IPS DF 6.9 (cell line): ENCODE measurements at regions not wholly inside any gene's neighbourhood (a gene's known extent, or its start where the extent isn't known, plus 50 kb on each side); places are given as distances from the start of the nearest gene placed in this dataset.

Experiments used
- DNase-seq: peaks from one replicate; pipeline ENCODE4 v3.0.0-alpha.2; 2013; ENCODE audit warnings: low read depth, low spot score
- H3K27ac ChIP-seq: one replicate; pipeline ENCODE4 v1.5.1; 2013; ENCODE audit warnings: low read length, control low read depth
- H3K27me3 ChIP-seq: 2 replicates; pipeline ENCODE4 v1.6.1; 2013; ENCODE audit warnings: mild to moderate bottlenecking, low read length; ENCODE audit not compliant: control insufficient read depth, insufficient read depth
- H3K36me3 ChIP-seq: 2 replicates; pipeline ENCODE4 v1.6.1; 2013; ENCODE audit warnings: low read length; ENCODE audit not compliant: control insufficient read depth, insufficient read depth
- H3K4me1 ChIP-seq: 2 replicates; pipeline ENCODE4 v1.6.1; 2013; ENCODE audit warnings: low read length; ENCODE audit not compliant: control insufficient read depth, insufficient read depth
- H3K4me3 ChIP-seq: 2 replicates; pipeline ENCODE4 v1.5.1; 2013; ENCODE audit warnings: mild to moderate bottlenecking, low read length
- H3K9me3 ChIP-seq: 2 replicates; pipeline ENCODE4 v1.6.1; 2013; ENCODE audit warnings: low read length, inconsistent platforms; ENCODE audit not compliant: control insufficient read depth, insufficient read depth
- WGBS: extraction: QIAGEN DNeasy Blood & Tissue Kit; methylation state at CpG from one replicate; pipeline ENCODE4 v1.1.7; 2013; ENCODE audit warnings: mixed read lengths, missing lambda C conversion rate; ENCODE audit not compliant: insufficient read length, insufficient coverage; 5-methylcytosine and 5-hydroxymethylcytosine counted together

DNA sequence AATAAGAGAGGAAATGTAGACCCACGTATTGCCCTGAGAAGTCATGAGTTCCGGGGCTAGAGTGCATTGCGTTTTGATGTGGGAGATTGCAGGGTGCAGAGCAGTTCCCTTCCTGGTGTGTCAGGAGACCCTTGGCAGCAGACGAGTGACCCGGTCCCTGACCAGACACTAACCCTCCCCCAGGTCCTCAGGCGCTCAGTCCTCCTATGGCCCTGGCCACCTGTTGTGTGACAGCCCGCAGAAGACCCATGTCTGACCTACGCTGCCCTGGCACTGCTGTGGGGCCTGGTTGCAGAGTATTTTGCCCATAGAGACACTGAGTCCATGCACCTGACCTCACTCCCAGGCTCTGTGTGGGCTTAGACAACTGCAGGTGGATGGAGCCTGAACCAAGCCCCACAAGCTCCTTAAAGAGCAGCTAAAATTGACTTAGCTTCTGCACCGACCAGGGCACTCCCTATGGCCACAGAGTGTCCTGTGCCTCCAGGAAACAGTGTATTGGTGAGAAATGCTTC is 833.8 kb downstream of the TBC1D22A start:
- no peak for DNase-seq
- no CpG with 5 or more reads among the region's 9 CpGs for WGBS
- H3K27me3 ChIP-seq, result no peaks in the 10 kb centered on the region
- H3K27ac ChIP-seq, result no peak overlapping the region
- no peaks in the 10 kb centered on the region for H3K4me1 ChIP-seq
- no peaks in the 10 kb centered on the region for H3K36me3 ChIP-seq
- no peak overlapping the region for H3K4me3 ChIP-seq
- peaks cover 35% of the 10 kb centered on the region for H3K9me3 ChIP-seq

DNA sequence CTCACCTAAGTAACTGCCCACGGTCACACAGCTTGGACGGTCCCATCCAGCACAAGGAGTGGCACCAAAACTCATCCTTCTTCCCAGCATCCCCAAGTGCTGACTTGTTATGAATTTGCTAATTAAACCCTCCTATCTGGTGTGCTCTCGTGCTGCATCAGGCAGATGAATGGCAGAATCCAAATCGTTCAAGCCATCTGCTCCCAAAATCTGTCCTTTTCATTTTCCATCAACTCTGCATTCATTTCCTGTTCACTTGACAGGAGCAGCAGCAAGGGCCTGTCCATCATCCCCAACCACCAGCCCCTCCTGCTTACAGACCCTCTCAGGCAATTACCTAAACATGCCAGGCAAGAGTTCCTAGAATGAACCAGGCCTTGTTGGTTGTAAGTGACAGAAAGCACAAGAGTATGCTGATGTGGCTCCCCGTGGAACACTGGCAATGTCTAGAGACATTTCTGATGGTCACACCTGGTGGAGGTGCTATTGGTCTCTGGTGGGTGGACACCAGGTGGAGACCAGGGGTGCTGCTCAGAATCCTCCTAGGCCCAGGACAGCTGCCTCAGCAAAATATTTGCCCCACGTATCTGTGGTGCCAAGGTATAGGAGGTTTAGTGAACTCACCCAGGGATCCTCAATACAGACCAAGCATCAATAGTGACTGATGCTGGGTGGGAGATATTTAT is 832.5 kb downstream of the TBC1D22A start:
- Histone ChIP-seq H3K27ac (no peak overlapping the region), H3K4me1 (no peaks in the 10 kb centered on the region), H3K36me3 (no peaks in the 10 kb centered on the region), H3K4me3 (no peak overlapping the region), H3K27me3 (no peaks in the 10 kb centered on the region), H3K9me3 (peaks cover 34% of the 10 kb centered on the region)
- WGBS, result no CpG with 5 or more reads among the region's 6 CpGs
- no peak for DNase-seq

DNA sequence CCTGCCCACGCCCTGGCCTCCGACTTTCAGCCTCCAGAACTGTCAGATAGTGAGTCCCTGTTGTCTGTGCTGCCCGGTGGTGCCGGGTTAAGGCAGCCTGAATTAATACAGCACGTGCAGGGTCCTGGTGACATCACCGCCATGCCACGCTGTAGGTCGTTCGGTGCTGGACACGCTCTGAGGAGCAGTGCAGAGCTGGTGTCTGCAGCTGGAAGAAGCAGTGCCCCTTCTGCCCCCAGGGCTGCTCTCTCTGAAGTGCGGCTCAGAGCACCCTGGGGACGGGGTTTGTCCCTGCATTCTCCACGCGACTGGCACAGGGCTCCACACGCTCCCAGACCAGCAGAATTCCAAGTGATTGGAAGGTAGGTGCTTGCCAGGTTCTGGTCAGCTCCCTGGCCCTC is 831.5 kb downstream of the TBC1D22A start:
- Histone ChIP-seq H3K27ac (no peak overlapping the region), H3K27me3 (no peaks in the 10 kb centered on the region), H3K9me3 (peaks cover 37% of the 10 kb centered on the region), H3K36me3 (no peaks in the 10 kb centered on the region), H3K4me3 (no peak overlapping the region), H3K4me1 (no peaks in the 10 kb centered on the region)
- no CpG with 5 or more reads among the region's 15 CpGs for WGBS
- no peak for DNase-seq

DNA sequence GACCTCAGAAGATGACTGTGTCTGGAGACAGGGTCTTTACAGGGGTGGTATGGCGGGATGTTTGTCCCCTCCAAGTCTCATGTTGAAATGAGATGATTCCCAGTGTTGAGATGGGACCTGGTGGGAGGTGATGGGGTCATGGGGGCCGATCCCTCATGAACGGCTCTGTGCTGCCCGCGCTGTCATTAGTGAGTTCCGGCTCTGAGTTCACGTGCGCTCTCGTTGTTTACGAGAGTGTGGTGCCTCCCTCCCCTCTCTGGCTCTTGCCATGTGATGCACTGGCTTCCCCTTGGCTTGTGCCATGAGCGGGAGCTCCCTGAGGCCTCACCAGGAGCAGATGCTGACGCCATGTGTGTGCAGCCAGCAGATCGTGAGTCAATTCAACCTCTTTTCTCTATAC is 830.8 kb downstream of the TBC1D22A start:
- no CpG with 5 or more reads among the region's 13 CpGs for WGBS
- H3K27me3 ChIP-seq, result no peaks in the 10 kb centered on the region
- H3K4me3 ChIP-seq, result no peak overlapping the region
- no peaks in the 10 kb centered on the region for H3K4me1 ChIP-seq
- H3K27ac ChIP-seq, result no peak overlapping the region
- DNase-seq, result no peak
- no peaks in the 10 kb centered on the region for H3K36me3 ChIP-seq
- H3K9me3 ChIP-seq, result peaks cover 40% of the 10 kb centered on the region

DNA sequence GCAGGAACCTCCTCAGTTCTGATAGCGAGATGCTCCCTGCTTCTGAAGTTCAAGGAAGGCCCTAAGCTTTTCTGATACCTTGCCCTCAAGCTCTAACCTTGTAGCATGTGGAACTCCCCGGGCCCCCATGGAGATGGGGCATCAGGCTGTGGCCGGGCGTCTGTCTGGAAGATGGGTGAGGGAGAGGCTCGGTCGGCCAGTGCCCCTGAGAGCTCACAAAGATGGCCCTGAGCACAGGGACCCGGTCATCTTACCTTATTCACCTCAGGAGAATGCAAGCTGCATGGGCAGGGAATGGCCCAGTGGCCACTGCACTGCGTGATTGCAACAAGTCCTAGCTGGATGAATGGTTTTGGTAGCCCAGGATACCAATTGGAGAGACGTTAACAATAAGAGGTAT is 830.3 kb downstream of the TBC1D22A start:
- no peaks in the 10 kb centered on the region for H3K4me1 ChIP-seq
- no peaks in the 10 kb centered on the region for H3K36me3 ChIP-seq
- no peak overlapping the region for H3K27ac ChIP-seq
- H3K9me3 ChIP-seq, result peaks cover 42% of the 10 kb centered on the region
- DNase-seq, result no peak
- WGBS, result no CpG with 5 or more reads among the region's 9 CpGs
- H3K4me3 ChIP-seq, result no peak overlapping the region
- H3K27me3 ChIP-seq, result no peaks in the 10 kb centered on the region

DNA sequence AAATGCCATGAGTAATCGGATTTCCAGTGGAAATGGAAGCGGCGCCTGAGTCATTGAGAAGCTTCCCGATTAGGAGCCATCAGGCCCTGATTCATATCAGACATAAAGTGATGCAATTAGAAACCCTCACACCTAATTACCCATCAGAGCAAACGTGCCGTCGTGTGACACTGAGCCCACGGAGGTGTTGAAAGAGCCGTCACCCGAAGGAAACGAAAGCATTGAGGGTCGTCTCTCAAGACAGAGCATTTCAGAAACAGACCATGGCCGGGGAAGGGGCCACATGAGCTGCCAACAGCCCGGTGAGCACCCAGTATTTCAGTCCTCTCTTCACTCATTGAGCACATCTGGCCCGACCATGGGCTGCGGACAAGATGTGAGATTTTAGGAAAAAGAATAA is 829.3 kb downstream of the TBC1D22A start:
- Histone ChIP-seq H3K27ac (no peak overlapping the region), H3K27me3 (no peaks in the 10 kb centered on the region), H3K9me3 (peaks cover 46% of the 10 kb centered on the region), H3K4me1 (no peaks in the 10 kb centered on the region), H3K36me3 (no peaks in the 10 kb centered on the region), H3K4me3 (no peak overlapping the region)
- DNase-seq, result no peak
- no CpG with 5 or more reads among the region's 16 CpGs for WGBS

DNA sequence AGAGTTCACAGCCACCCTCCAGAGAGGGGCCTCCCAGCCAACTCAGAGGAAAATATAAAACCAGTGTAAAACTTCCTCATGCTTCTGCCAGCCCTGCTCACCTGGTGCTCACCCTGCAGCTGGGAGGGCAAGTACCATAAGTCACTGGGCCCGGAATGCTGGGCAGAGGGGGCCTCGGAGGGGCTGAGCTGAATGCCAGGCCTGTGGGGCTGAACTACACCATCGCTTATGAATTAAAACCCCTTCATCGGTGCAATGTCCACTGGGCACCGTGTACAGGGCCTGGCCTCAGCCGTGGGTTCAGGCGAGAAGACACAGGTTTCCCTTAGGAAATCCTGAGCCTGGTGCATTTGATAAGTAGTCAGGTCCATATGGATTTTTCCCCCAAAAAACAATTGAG is 828.6 kb downstream of the TBC1D22A start:
- Histone ChIP-seq H3K4me3 (no peak overlapping the region), H3K4me1 (no peaks in the 10 kb centered on the region), H3K36me3 (no peaks in the 10 kb centered on the region), H3K27ac (no peak overlapping the region), H3K27me3 (no peaks in the 10 kb centered on the region), H3K9me3 (peaks cover 44% of the 10 kb centered on the region)
- no peak for DNase-seq
- WGBS, result no CpG with 5 or more reads among the region's 7 CpGs

DNA sequence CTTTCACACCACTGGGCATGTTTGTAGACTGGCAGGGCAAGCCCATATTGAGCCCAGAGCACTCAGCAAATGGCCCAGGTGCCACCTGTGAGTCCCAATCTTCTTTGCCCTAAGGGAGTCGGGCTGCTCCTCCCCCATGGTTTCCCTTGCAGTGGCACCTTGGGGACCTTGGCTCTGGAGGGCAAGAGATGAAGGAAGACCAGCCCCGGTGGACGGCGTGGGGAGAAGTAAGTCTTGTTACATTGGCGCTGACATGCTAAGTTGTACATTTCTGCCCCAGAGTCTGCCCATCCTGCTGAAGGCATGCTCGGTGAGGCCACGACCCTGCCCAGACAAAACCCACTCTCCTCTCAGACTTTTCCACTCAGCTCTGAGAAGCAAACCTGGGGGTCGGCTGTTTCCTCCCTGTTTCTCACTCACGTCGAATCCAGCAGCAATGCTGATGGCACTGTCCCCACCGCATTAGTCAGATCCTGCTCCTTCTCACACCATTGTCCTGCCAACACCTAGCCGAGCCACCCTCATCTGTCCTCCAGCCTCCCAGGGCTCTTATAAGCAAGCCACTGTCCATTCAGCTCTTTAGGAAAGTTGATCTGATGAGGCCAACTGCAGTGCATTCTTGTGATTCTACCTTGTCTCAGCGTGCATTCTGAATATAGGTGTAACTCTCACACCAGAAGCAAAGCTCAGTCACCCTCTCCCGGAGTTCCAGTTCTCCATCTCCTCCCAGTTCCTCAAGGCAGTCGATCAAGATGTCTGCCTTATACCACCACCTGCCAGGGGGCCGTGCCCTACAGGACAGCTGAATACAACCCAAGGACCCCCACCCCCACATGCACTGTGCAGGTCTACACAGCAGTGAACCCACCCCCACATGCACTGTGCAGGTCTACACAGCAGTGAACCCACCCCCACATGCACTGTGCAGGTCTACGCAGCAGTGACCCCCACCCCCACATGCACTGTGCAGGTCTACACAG is 827.1 kb downstream of the TBC1D22A start:
- DNase-seq, result no peak
- peaks cover 37% of the 10 kb centered on the region for H3K9me3 ChIP-seq
- no peaks in the 10 kb centered on the region for H3K27me3 ChIP-seq
- no peak overlapping the region for H3K4me3 ChIP-seq
- no peak overlapping the region for H3K27ac ChIP-seq
- no peaks in the 10 kb centered on the region for H3K4me1 ChIP-seq
- no peaks in the 10 kb centered on the region for H3K36me3 ChIP-seq
- no CpG with 5 or more reads among the region's 17 CpGs for WGBS

DNA sequence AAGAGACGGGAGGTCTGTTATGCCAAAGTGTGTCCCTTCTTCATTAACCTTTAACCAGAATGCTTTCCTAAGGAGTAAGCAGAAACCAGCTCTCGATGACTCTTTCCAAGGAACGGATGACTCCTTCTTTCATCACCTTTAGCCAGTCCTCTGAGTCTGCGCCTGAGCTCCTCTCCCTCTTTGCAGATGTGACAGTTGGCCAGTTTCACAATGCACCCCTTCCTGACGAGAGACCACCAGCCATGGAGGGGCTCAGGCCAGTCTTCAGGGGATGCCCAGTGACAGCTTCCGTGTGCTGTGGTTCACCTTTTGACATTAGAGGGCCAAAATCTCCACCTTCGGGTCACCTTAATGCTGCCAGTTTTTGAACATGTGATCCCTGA is 826.1 kb downstream of the TBC1D22A start:
- H3K9me3 ChIP-seq, result peaks cover 31% of the 10 kb centered on the region
- WGBS, result no CpG with 5 or more reads among the region's 7 CpGs
- DNase-seq, result no peak

DNA sequence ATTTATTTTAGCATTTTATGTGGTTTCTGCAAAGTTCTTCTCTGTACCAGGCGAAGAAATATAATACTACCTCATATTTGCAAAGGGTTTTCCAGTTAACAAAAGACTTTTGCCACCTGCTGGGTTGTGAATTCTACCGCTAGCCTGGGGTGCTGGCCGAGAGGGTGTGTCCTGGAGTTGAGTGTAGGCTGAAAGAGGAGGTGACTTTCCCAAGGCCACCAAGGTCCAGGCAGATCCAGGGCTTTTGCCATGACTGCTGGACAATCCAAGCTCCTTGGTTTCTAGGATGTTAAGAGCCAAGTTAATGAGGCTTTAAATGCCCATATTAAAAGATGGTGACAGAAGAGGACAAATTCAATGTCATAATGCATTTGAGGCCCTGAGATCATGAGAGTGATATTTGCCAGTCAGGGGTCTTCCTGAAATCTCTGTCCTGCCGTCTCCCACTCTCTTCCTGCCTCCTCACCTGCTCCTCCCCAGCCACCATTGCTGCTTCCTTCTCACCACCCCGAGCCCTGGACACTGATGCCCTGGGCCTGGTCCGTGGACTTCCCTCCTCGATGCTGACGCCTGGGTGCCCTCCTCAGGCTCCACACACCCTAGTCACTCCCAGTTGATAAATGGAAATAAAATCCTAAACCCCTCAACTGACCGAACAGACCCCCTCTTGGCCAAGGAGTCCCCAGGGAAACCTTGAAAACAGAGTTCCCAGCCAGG is 825.6 kb downstream of the TBC1D22A start:
- Histone ChIP-seq H3K4me3 (no peak overlapping the region), H3K27me3 (no peaks in the 10 kb centered on the region), H3K9me3 (peaks cover 29% of the 10 kb centered on the region), H3K36me3 (no peaks in the 10 kb centered on the region), H3K27ac (no peak overlapping the region), H3K4me1 (no peaks in the 10 kb centered on the region)
- no CpG with 5 or more reads among the region's 9 CpGs for WGBS
- DNase-seq, result no peak

More for the DNA sequence above, 826.1 kb downstream of the TBC1D22A start:
- no peak overlapping the region for H3K27ac ChIP-seq
- H3K4me1 ChIP-seq, result no peaks in the 10 kb centered on the region
- no peaks in the 10 kb centered on the region for H3K36me3 ChIP-seq
- H3K4me3 ChIP-seq, result no peak overlapping the region
- H3K27me3 ChIP-seq, result no peaks in the 10 kb centered on the region
